WTC11 (cell line): ENCODE measurements at regions not wholly inside any gene's neighbourhood (a gene's known extent, or its start where the extent isn't known, plus 50 kb on each side); places are given as distances from the start of the nearest gene placed in this dataset.

ENCODE experiments used
- ATAC-seq: fragments of 200-7000 bp; cut with Tn5 transposase; 2 replicates; pipeline ENCODE4 v1.10.0; 2021; ENCODE audit warnings: mild to moderate bottlenecking, moderate library complexity
- CTCF ChIA-PET: fragments of 300-600 bp; sonication (Branson Sonifier 250); formaldehyde crosslinking; loops from one replicate; lab custom pipeline; 2021; ENCODE audit warnings: antibody characterized with exemption; lab: Charles Lee
- POLR2A ChIA-PET: fragments of 350-600 bp; sonication (Branson Sonifier 250); formaldehyde crosslinking; loops from one replicate; lab custom pipeline; 2021; ENCODE audit warnings: antibody characterized with exemption; lab: Charles Lee
- DNase-seq: peaks from one replicate; pipeline ENCODE4 v3.0.0; 2021; ENCODE audit warnings: low spot score
- H3K27ac Mint-ChIP-seq: 2 replicates; pipeline ENCODE4 v1.8.0; 2021; ENCODE audit warnings: mixed read lengths
- H3K27me3 Mint-ChIP-seq: 2 replicates; pipeline ENCODE4 v1.8.0; 2021; ENCODE audit warnings: low read depth, mild to moderate bottlenecking, moderate library complexity, mixed read lengths
- H3K36me3 Mint-ChIP-seq: 2 replicates; pipeline ENCODE4 v1.8.0; 2021; ENCODE audit warnings: mixed read lengths
- H3K4me1 Mint-ChIP-seq: 2 replicates; pipeline ENCODE4 v1.8.0; 2022; ENCODE audit warnings: mixed read lengths
- H3K4me3 Mint-ChIP-seq: 2 replicates; pipeline ENCODE4 v1.8.0; 2021; ENCODE audit warnings: mild to moderate bottlenecking, moderate library complexity, mixed read lengths
- H3K9me3 Mint-ChIP-seq: 2 replicates; pipeline ENCODE4 v1.8.0; 2021; ENCODE audit warnings: mixed read lengths
- ESRRA ChIP-seq: sonication (generic); formaldehyde crosslinking; IDR thresholded peaks from 2 replicates; pipeline ENCODE4 v1.8.1; 2022; ENCODE audit warnings: mild to moderate bottlenecking, missing genetic modification reagents, borderline replicate concordance
- ETV6 ChIP-seq: sonication (generic); formaldehyde crosslinking; IDR thresholded peaks from 2 replicates; pipeline ENCODE4 v1.8.1; 2022; ENCODE audit warnings: mild to moderate bottlenecking, missing genetic modification reagents
- FOXK1 ChIP-seq: sonication (generic); formaldehyde crosslinking; IDR thresholded peaks from 2 replicates; pipeline ENCODE4 v1.8.0; 2022; ENCODE audit warnings: mild to moderate bottlenecking, moderate library complexity, missing genetic modification reagents
- GTF2I ChIP-seq: fragments of 250-450 bp; sonication (Bioruptor Pico); conservative IDR thresholded peaks from 2 replicates; pipeline ENCODE4 v1.4.0; 2021; ENCODE audit warnings: mild to moderate bottlenecking
- NFYB ChIP-seq: sonication (generic); formaldehyde crosslinking; conservative IDR thresholded peaks from 2 replicates; pipeline ENCODE4 v1.8.0; 2022; ENCODE audit warnings: low read depth, missing genetic modification reagents
- OVOL2 ChIP-seq: fragments of 250-450 bp; sonication (Bioruptor Pico); IDR thresholded peaks from 2 replicates; pipeline ENCODE4 v1.9.0; 2021; ENCODE audit warnings: mild to moderate bottlenecking, borderline replicate concordance
- SP1 ChIP-seq: sonication (generic); formaldehyde crosslinking; conservative IDR thresholded peaks from 2 replicates; pipeline ENCODE4 v1.8.1; 2022; ENCODE audit warnings: missing genetic modification reagents
- ZNF232 ChIP-seq: sonication (generic); formaldehyde crosslinking; IDR thresholded peaks from 2 replicates; pipeline ENCODE4 v1.8.0; 2022; ENCODE audit warnings: mild to moderate bottlenecking, missing genetic modification reagents
- TF ChIP-seq, protein P1 (sequence below): fragments of 250-450 bp; sonication (Bioruptor Pico); IDR thresholded peaks from 2 replicates; pipeline ENCODE4 v1.9.0; 2021; ENCODE audit warnings: mild to moderate bottlenecking, borderline replicate concordance
- TF ChIP-seq, protein P2 (sequence below): sonication (generic); formaldehyde crosslinking; IDR thresholded peaks from 2 replicates; pipeline ENCODE4 v1.8.1; 2023; ENCODE audit warnings: mild to moderate bottlenecking, missing genetic modification reagents, borderline replicate concordance
- TF ChIP-seq, protein P3 (sequence below): fragments of 250-450 bp; sonication (Bioruptor Pico); IDR thresholded peaks from 2 replicates; pipeline ENCODE4 v1.9.0; 2021; ENCODE audit warnings: mild to moderate bottlenecking
- TF ChIP-seq, protein P4 (sequence below): fragments of 250-450 bp; sonication (Bioruptor Pico); IDR thresholded peaks from 2 replicates; pipeline ENCODE4 v1.9.0; 2021; ENCODE audit warnings: moderate library complexity, mild to moderate bottlenecking, inconsistent platforms, borderline replicate concordance
- TF ChIP-seq, protein P5 (sequence below): sonication (generic); formaldehyde crosslinking; IDR thresholded peaks from 2 replicates; pipeline ENCODE4 v1.8.1; 2023; ENCODE audit warnings: mild to moderate bottlenecking, missing genetic modification reagents
- TF ChIP-seq, protein P6 (sequence below): fragments of 250-450 bp; sonication (Bioruptor Pico); conservative IDR thresholded peaks from 2 replicates; pipeline ENCODE4 v1.9.0; 2021; ENCODE audit warnings: mild to moderate bottlenecking
- TF ChIP-seq, protein P7 (sequence below): sonication (generic); formaldehyde crosslinking; IDR thresholded peaks from 2 replicates; pipeline ENCODE4 v1.8.1; 2023; ENCODE audit warnings: mild to moderate bottlenecking, missing genetic modification reagents, moderate library complexity
- TF ChIP-seq, protein P8 (sequence below): sonication (generic); formaldehyde crosslinking; IDR thresholded peaks from 2 replicates; pipeline ENCODE4 v1.8.0; 2022; ENCODE audit warnings: mild to moderate bottlenecking, missing genetic modification reagents

DNA sequence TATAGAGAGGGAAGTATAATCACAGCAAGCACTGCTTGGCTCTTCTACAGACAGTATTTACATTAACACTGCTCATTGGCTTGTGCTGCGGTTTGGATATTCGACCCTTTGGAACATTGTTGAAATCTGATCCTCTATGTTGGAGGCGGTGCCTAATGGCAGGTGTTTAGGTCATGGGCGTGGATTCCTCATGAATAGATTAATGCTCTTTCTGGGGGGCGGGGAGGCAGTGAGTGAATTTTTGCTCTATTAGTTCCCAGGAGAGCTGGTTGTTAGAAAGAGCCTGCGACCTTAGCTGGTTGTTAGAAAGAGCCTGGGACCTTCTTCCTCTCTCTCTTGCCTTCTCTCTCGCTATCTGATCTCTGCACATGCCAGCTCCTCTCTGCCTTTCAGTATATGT, 77.3 kb upstream of the SVIL start:
- ATAC-seq (peak; percentile 96), DNase-seq (peak; percentile 59)
- peaks cover 54% of the 10 kb centered on the region for H3K4me1 Mint-ChIP-seq
- peak overlapping the region; percentile 83 for H3K27ac Mint-ChIP-seq
- no peak overlapping the region; the same call in 1 of the 2 replicates for H3K4me3 Mint-ChIP-seq
- ChIA-PET CTCF (interaction anchor here (1.2 kb wide), 1 partner anchor 177 kb away, joined by 3 read pairs; no protein-coding TSS in a partner anchor), POLR2A (no interaction called here)
- H3K36me3 Mint-ChIP-seq: peaks cover 9% of the 10 kb centered on the region
- TF ChIP-seq SP1 (0 out of 2 replicates have a peak, but pooled peaks have one; percentile 27), FOXK1 (CRISPR knock-in tag) (no peak)
- TF ChIP-seq, all 79 proteins: peak for 1
- Mint-ChIP-seq H3K9me3 (peaks cover 10% of the 10 kb centered on the region), H3K27me3 (no peaks in the 10 kb centered on the region)

DNA sequence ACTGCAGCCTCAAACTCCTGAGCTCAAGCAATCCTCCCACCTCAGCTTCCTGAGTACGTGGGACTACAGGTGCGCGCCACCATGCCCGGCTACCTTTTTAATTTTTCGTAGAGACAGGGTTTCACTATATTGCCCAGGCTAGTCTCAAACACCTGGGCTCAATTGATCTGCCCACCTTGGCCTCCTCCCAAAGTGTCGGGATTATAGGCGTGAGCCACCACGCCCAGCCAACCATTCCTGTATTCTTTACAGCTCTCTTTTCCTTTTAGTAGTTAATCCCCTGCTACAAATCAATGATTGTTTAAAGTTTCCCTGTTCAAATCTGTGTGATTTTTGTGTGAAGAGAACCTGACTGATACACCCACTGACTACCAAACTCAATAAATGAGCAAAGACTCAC, 75.4 kb upstream of the SVIL start:
- H3K27me3 Mint-ChIP-seq: no peaks in the 10 kb centered on the region
- H3K36me3 Mint-ChIP-seq: peaks cover 11% of the 10 kb centered on the region
- peaks cover 14% of the 10 kb centered on the region for H3K9me3 Mint-ChIP-seq
- ATAC-seq (no peak), DNase-seq (no peak)
- POLR2A ChIA-PET: no interaction called here
- H3K27ac Mint-ChIP-seq: 0 out of 2 replicates have a peak overlapping the region, but pooled peaks have one; percentile 17
- peaks cover 54% of the 10 kb centered on the region for H3K4me1 Mint-ChIP-seq
- H3K4me3 Mint-ChIP-seq: no peak overlapping the region
- CTCF ChIA-PET: no interaction called here
- TF ChIP-seq ETV6 (no peak), ESRRA (CRISPR knock-in tag) (no peak), ZNF232 (CRISPR knock-in tag) (no peak), NFYB (CRISPR knock-in tag) (no peak), OVOL2 (CRISPR knock-in tag) (no peak), GTF2I (no peak)
- TF ChIP-seq, protein P1, sequence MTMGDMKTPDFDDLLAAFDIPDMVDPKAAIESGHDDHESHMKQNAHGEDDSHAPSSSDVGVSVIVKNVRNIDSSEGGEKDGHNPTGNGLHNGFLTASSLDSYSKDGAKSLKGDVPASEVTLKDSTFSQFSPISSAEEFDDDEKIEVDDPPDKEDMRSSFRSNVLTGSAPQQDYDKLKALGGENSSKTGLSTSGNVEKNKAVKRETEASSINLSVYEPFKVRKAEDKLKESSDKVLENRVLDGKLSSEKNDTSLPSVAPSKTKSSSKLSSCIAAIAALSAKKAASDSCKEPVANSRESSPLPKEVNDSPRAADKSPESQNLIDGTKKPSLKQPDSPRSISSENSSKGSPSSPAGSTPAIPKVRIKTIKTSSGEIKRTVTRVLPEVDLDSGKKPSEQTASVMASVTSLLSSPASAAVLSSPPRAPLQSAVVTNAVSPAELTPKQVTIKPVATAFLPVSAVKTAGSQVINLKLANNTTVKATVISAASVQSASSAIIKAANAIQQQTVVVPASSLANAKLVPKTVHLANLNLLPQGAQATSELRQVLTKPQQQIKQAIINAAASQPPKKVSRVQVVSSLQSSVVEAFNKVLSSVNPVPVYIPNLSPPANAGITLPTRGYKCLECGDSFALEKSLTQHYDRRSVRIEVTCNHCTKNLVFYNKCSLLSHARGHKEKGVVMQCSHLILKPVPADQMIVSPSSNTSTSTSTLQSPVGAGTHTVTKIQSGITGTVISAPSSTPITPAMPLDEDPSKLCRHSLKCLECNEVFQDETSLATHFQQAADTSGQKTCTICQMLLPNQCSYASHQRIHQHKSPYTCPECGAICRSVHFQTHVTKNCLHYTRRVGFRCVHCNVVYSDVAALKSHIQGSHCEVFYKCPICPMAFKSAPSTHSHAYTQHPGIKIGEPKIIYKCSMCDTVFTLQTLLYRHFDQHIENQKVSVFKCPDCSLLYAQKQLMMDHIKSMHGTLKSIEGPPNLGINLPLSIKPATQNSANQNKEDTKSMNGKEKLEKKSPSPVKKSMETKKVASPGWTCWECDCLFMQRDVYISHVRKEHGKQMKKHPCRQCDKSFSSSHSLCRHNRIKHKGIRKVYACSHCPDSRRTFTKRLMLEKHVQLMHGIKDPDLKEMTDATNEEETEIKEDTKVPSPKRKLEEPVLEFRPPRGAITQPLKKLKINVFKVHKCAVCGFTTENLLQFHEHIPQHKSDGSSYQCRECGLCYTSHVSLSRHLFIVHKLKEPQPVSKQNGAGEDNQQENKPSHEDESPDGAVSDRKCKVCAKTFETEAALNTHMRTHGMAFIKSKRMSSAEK (CRISPR knock-in tag): no peak
- TF ChIP-seq, protein P2, sequence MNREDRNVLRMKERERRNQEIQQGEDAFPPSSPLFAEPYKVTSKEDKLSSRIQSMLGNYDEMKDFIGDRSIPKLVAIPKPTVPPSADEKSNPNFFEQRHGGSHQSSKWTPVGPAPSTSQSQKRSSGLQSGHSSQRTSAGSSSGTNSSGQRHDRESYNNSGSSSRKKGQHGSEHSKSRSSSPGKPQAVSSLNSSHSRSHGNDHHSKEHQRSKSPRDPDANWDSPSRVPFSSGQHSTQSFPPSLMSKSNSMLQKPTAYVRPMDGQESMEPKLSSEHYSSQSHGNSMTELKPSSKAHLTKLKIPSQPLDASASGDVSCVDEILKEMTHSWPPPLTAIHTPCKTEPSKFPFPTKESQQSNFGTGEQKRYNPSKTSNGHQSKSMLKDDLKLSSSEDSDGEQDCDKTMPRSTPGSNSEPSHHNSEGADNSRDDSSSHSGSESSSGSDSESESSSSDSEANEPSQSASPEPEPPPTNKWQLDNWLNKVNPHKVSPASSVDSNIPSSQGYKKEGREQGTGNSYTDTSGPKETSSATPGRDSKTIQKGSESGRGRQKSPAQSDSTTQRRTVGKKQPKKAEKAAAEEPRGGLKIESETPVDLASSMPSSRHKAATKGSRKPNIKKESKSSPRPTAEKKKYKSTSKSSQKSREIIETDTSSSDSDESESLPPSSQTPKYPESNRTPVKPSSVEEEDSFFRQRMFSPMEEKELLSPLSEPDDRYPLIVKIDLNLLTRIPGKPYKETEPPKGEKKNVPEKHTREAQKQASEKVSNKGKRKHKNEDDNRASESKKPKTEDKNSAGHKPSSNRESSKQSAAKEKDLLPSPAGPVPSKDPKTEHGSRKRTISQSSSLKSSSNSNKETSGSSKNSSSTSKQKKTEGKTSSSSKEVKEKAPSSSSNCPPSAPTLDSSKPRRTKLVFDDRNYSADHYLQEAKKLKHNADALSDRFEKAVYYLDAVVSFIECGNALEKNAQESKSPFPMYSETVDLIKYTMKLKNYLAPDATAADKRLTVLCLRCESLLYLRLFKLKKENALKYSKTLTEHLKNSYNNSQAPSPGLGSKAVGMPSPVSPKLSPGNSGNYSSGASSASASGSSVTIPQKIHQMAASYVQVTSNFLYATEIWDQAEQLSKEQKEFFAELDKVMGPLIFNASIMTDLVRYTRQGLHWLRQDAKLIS (CRISPR knock-in tag): no peak
- TF ChIP-seq, protein P3, sequence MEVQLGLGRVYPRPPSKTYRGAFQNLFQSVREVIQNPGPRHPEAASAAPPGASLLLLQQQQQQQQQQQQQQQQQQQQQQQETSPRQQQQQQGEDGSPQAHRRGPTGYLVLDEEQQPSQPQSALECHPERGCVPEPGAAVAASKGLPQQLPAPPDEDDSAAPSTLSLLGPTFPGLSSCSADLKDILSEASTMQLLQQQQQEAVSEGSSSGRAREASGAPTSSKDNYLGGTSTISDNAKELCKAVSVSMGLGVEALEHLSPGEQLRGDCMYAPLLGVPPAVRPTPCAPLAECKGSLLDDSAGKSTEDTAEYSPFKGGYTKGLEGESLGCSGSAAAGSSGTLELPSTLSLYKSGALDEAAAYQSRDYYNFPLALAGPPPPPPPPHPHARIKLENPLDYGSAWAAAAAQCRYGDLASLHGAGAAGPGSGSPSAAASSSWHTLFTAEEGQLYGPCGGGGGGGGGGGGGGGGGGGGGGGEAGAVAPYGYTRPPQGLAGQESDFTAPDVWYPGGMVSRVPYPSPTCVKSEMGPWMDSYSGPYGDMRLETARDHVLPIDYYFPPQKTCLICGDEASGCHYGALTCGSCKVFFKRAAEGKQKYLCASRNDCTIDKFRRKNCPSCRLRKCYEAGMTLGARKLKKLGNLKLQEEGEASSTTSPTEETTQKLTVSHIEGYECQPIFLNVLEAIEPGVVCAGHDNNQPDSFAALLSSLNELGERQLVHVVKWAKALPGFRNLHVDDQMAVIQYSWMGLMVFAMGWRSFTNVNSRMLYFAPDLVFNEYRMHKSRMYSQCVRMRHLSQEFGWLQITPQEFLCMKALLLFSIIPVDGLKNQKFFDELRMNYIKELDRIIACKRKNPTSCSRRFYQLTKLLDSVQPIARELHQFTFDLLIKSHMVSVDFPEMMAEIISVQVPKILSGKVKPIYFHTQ (CRISPR knock-in tag): no peak
- TF ChIP-seq, protein P4, sequence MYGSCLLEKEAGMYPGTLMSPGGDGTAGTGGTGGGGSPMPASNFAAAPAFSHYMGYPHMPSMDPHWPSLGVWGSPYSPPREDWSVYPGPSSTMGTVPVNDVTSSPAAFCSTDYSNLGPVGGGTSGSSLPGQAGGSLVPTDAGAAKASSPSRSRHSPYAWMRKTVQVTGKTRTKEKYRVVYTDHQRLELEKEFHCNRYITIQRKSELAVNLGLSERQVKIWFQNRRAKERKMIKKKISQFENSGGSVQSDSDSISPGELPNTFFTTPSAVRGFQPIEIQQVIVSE (CRISPR knock-in tag): no peak
- TF ChIP-seq, protein P5, sequence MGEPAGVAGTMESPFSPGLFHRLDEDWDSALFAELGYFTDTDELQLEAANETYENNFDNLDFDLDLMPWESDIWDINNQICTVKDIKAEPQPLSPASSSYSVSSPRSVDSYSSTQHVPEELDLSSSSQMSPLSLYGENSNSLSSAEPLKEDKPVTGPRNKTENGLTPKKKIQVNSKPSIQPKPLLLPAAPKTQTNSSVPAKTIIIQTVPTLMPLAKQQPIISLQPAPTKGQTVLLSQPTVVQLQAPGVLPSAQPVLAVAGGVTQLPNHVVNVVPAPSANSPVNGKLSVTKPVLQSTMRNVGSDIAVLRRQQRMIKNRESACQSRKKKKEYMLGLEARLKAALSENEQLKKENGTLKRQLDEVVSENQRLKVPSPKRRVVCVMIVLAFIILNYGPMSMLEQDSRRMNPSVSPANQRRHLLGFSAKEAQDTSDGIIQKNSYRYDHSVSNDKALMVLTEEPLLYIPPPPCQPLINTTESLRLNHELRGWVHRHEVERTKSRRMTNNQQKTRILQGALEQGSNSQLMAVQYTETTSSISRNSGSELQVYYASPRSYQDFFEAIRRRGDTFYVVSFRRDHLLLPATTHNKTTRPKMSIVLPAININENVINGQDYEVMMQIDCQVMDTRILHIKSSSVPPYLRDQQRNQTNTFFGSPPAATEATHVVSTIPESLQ (CRISPR knock-in tag): no peak
- TF ChIP-seq, protein P6, sequence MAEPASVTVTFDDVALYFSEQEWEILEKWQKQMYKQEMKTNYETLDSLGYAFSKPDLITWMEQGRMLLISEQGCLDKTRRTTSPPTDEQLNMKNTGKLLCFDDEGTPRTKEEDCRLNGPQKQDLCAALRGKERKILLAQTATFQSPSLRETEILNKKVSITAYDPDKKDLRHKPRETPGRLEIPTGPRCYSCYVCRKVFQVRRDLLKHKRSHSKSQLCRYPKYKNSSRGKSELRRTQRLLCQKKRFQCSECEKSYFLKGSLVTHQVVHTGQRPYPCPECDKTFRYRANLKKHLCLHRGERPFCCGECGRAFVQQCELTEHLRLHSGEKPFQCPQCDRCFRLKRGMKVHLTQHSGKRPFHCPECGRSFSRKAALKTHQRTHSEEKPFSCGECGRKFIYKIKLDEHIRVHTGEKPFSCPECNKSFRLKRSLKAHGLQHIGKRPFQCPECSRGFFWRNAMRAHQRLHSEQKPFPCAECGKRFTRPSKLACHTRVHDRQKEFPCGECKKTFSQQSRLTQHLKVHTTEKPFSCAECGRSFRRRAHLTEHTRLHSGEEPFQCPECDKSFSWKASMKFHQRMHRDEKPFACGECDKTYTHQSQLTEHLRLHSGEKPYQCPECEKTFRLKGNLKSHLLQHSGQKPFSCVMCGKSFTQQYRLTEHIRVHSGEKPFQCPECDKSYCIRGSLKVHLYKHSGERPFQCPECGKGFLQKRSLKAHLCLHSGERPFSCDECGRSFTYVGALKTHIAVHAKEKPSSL (CRISPR knock-in tag): no peak
- TF ChIP-seq, protein P7, sequence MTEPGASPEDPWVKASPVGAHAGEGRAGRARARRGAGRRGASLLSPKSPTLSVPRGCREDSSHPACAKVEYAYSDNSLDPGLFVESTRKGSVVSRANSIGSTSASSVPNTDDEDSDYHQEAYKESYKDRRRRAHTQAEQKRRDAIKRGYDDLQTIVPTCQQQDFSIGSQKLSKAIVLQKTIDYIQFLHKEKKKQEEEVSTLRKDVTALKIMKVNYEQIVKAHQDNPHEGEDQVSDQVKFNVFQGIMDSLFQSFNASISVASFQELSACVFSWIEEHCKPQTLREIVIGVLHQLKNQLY (CRISPR knock-in tag): no peak
- TF ChIP-seq, protein P8, sequence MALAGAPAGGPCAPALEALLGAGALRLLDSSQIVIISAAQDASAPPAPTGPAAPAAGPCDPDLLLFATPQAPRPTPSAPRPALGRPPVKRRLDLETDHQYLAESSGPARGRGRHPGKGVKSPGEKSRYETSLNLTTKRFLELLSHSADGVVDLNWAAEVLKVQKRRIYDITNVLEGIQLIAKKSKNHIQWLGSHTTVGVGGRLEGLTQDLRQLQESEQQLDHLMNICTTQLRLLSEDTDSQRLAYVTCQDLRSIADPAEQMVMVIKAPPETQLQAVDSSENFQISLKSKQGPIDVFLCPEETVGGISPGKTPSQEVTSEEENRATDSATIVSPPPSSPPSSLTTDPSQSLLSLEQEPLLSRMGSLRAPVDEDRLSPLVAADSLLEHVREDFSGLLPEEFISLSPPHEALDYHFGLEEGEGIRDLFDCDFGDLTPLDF (CRISPR knock-in tag): no peak
